ELF-1 (cell line): ENCODE measurements at regions not wholly inside any gene's neighbourhood (a gene's known extent, or its start where the extent isn't known, plus 50 kb on each side); places are given as distances from the start of the nearest gene placed in this dataset.
"Not testable (repeated sequence)": the region's sequence is repeated elsewhere in the genome, so short reads cannot be mapped to it uniquely, and the experiment has no call there.

ENCODE experiments used
- DNase-seq: peaks from one replicate; pipeline ENCODE4 v3.0.0-alpha.2; 2016; ENCODE audit warnings: low read depth, low spot score

DNA sequence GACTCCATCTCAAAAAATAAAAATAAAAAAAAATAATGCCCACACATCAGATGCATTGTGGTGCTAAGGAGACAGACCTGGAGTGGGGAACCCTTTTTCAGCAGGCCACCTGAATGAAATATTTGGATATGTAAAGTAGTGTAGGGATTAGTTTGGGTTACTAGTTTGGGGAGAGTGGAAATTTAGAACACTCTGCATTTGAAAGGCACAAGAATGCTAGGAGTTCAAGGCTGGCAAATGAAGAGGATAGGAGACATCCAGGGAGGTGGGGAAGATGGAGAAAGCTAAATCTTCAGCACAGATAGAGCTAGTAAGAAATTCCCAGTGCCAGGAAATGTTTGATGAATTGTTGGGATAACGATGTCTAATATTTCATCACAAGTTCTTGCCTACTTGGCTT is 298.3 kb upstream of the ERCC4 start:
- no peak for DNase-seq

DNA sequence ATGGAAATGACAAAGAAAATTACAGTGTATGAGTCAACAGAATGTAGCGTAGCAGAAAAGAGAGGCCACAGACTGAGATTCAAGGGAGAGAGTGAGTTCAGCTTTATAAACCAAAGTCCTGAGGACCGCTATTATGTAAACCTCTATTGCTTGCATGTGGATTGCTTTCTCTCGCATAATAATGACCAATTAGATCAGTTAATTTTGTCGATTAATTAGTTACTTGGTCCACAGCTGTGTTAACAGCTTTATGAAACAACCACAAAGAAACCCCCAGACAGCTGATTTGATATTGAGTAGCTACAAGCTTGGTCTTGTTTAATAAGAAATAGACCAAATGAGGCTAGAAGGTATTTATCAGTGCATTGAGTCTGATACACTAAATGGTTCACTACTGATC is 291.8 kb upstream of the ERCC4 start:
- no peak for DNase-seq

- no peak for DNase-seq
These were observed 290.2 kb upstream of the ERCC4 start for GRCh38 chr16:13629704-13630103.

DNA sequence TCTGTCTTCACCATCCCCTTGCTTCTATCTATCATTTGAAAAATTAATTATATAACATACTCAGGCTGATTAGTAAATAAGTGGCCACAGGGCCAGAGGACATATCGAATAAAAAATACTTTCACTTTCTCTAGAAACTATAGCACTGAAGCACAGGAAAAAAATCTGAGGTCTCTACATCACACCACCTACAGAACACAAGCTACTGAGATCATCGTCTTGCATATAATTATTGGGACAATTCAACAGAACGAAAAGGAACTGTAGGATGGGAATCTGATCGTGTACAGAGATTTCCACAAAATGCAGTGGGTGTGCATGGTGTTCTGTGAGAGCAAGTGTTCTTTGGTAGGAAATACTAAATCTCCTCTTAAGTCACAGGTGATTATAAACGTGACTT is 289.6 kb upstream of the ERCC4 start:
- DNase-seq = no peak

- DNase-seq = no peak
These were observed 288.7 kb upstream of the ERCC4 start for GRCh38 chr16:13631213-13631767.

- no peak for DNase-seq
These were observed 288.0 kb upstream of the ERCC4 start for GRCh38 chr16:13631916-13632315.

- not testable (repeated sequence) for DNase-seq
These were observed 287.4 kb upstream of the ERCC4 start for GRCh38 chr16:13632504-13632903.

DNA sequence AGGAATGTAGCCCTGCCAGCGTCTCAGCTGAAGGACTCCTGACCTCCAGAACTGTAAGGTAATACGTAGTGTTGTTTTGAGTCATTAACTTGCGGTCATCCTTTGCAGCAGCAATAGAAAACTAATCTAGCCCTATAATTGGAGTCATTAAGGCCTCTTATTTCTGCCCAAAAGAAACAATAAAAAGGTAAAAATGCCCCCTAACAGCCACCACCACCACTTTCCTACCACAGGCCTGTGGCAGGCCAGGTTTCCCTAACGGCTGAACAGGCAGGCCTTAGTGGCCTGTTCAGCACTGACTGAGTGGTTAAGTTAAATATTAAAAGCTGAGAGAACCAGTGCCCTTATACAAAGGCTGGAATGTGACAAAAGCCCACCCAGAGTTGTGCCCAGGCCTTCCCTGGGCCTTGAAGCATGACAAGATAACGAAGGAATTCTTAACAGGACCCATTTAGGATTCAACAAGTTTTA is 286.5 kb upstream of the ERCC4 start:
- peak; percentile 32 for DNase-seq

DNA sequence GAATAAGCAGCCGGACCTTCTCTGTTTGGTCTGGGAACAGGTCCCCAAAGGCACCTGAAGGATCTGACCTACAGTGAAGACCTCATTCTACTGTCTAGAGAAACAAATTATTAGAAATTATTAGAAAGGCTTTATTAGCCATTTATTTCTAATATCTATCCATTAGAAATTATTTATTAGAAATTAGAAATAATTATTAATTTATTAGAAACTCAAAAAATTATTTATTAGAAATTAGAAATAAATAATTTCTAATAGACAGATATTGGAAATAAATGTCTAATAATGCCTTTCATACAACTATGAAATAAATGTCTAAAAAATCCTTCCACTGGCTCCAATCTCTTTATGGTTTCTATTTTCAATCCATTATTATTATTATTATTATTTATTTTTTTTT is 285.7 kb upstream of the ERCC4 start:
- no peak for DNase-seq

GRCh38 chr16:13634959-13635358 is 285.0 kb upstream of the ERCC4 start:
- no peak for DNase-seq

DNA sequence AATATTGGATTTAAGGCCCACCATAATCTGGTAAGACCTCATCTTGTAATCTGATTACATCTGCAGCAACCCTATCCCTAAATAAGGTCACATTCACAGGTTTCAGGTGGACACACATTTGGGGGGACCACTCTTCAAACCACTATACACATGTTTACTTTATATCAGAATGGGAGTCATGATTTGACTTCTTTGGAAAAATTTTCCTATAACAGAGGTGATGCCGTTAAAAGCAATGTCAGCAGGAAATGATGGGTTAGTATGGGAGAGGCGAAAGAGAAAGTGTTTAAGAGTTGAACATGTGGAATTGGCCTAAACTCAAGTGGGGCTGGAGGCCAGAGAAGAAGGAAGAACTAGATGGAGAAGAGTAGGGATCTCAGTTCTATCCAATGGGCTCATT is 281.7 kb upstream of the ERCC4 start:
- DNase-seq = no peak

GRCh38 chr16:13643412-13643811 is 276.5 kb upstream of the ERCC4 start:
- DNase-seq = no peak

GRCh38 chr16:13645601-13646245 is 274.2 kb upstream of the ERCC4 start:
- DNase-seq = no peak

GRCh38 chr16:13660807-13661206 is 259.1 kb upstream of the ERCC4 start:
- no peak for DNase-seq

- DNase-seq = no peak
These were observed 254.1 kb upstream of the ERCC4 start for GRCh38 chr16:13665876-13666275.

DNA sequence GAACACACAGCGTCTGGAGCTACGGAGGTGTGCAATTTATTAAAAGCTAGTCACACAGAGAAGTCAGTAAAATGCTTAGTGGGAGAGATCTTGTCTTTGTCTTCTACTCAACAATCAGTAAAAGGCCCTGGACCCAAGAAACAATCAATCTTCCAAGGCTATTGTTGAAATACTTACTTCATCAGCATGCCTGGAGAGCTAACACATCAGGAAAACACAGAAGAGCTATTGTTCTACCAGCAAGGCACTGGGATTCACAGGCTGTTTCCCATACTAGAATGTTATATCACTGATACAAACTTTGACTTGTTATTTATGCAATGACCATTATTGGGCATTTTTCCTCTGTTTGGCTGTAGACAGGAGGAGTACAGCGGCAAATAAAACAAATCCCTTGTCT is 247.8 kb upstream of the ERCC4 start:
- DNase-seq = peak; percentile 10

DNA sequence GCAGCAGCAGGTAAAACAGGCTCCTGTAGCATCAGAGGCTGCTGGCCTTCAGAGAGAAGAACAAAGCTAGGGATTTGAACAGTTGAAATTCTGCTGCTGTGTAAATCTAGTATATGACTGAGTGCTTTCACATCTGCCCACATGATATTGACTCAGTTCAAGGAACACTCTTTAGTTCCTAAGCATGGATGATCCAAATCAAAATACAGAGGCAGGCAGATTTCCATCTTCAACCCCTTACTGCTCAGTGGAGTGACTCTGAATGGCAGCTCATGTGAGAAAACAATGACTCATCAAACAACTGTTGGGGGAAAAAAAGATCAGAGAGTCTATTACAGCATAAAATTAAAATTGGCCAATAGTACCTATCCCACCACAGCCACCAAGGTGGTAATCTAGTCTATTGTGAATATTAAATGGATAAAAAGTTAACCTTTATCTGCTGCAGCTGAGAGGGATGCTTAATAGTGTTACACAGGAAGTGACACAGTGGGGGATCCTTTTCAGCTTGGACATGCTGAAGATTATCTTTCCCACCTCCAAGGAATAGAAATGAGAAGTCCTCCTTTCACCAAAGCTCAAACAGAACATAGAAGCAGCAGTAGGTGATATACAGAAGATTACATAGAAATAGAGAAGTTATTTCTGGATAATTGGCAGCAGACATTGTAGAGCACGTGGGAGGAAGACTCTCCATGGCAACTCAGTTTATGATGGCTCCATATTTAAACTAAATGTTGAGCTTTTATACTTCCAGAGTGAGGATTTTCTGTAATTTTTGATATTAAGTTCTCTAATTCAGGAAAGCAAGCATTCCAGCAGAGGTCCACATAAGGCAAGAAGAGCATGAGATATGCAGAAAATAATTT is 239.7 kb upstream of the ERCC4 start:
- no peak for DNase-seq

- no peak for DNase-seq
These were observed 235.0 kb upstream of the ERCC4 start for GRCh38 chr16:13684819-13685563.

DNA sequence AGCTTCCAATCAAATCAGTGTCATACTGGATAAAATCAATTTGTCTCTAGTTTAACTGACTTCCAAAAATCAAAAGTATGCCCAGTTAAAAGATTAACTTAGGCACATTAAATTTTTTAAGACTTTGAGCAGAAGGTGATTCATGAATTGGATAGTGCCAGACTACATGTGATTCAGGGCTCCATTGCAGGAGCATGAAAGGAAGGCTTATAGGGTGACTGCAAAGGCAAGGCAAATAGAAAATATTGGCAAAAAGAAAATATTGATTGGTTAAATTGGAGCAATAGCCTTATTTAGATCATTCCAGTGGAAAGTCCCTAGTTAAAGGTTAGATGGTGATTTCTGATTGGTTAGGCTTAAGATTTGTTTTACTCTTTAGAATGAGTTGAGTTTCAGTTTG is 223.9 kb upstream of the ERCC4 start:
- DNase-seq = no peak

- DNase-seq = no peak
These were observed 222.9 kb upstream of the ERCC4 start for GRCh38 chr16:13697013-13697412.

GRCh38 chr16:13697568-13697967 is 222.4 kb upstream of the ERCC4 start:
- no peak for DNase-seq

DNA sequence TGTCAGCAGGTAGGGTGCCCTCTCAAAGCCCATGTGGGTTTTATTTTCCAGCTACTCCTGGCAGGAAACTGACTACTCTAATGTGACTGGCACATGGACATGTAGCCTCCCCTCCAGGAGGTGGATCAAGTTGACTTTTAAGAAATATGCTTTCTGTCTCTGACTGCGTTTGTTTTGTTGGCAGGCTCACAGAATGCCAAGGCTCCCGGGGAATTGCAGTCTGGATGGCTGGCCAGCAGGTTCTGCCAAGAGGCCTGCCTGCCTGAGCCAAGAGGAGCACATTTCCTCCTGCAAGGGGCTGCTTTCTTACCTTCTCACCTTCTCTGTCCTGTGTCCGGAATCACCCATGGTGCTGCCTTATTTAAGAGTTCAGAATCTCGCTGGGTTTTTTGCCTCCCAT is 217.3 kb upstream of the ERCC4 start:
- DNase-seq = no peak
